ENCODE measurements at regions not wholly inside any gene's neighbourhood (a gene's known extent, or its start where the extent isn't known, plus 50 kb on each side); places are given as distances from the start of the nearest gene placed in this dataset.

DNA sequence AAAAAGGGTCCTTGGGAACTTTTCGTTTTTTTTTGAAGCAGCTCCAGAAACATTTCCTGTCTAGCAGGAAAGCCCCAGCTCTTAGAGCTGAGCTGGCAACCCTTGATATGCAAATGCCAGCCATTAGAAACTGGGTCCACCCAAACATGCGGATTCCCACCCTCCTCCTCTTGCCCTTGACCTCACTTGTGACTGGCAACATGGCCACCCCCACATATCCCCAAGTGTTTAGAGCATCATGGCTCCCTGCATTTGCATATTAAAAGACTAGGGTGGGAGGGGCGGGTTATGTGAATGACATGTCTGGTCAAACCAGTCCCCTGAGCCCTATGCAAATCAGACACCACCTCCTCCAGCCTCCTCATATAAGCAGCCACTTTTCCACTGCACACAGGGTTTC lies 671.1 kb downstream of the FAT4 start:
- no peak for DNase-seq (ENCODE audit: low spot score in 2 of 2)
- intact Hi-C loops (cut with DNase I; ENCODE audit: low total_unique reads), result loop anchor here (2.0 kb wide), 1 partner anchor 19 kb away; no protein-coding TSS in a partner anchor
- TF ChIP-seq CTCF (IDR thresholded peaks at IDR 0.05), result no peak
- no peak for TF ChIP-seq POLR2A (IDR thresholded peaks at IDR 0.05)
- 45 to 55% methylated on average over 3 of the region's 3 CpGs for WGBS, 2 donors
- H3K4me3 ChIP-seq (ENCODE audit: low read depth, poor library complexity, severe bottlenecking), result no peak overlapping the region

DNA sequence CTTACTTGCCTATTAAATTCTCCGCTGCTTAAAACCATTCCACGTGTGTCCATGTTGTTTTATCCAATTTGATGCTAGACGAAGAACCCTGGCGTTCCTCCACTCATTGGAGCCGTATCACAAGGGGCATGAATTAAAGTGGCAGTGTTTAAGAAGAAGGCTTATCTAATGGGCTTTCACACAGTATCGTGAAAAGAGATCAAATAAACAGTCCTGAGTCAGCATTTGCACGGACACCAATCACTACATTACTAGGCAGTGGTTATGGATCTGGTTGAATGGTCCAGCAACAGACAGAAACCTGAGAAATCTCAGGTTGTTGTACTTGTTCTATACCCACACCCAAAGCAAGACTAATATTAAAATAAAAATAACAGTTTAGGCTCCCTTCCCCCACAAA lies 671.6 kb downstream of the FAT4 start:
- intact Hi-C loops (cut with DNase I; ENCODE audit: low total_unique reads), result loop anchor here (2.0 kb wide), 1 partner anchor 18 kb away; no protein-coding TSS in a partner anchor
- 94 to 96% methylated on average over 7 of the region's 7 CpGs for WGBS, 2 donors
- no peak overlapping the region for H3K4me3 ChIP-seq (ENCODE audit: low read depth, poor library complexity, severe bottlenecking)
- no peak for DNase-seq (ENCODE audit: low spot score in 2 of 2)
- no peak for TF ChIP-seq POLR2A (IDR thresholded peaks at IDR 0.05)
- TF ChIP-seq CTCF (IDR thresholded peaks at IDR 0.05), result no peak

DNA sequence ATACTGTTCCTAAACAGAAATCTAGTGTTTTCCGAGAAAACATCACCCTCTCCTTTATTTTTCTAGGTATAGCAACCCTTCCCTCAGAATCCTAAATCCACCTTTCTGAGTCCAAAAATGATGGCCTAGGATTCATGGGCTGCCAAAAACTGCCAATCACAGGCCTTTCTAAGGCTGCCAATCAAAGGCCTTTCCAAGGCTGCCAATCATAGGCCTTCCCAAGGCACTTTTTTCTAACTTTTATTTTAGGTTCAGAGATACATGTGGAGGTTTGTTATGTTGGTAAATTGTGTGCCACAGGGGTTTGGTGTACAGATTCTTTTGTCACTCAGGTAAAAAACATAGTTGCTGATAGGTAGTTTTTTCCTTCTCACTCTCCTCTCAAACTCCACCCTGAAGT lies 673.7 kb downstream of the FAT4 start:
- whole genome bisulfite sequencing, 2 donors, result 100% methylated on average over 1 of the region's 1 CpG
- H3K4me3 ChIP-seq (ENCODE audit: low read depth, poor library complexity, severe bottlenecking), result no peak overlapping the region
- intact Hi-C loops (cut with DNase I; ENCODE audit: low total_unique reads), result no loop called here
- no peak for TF ChIP-seq POLR2A (IDR thresholded peaks at IDR 0.05)
- no peak for TF ChIP-seq CTCF (IDR thresholded peaks at IDR 0.05)
- no peak for DNase-seq (ENCODE audit: low spot score in 2 of 2)

GRCh38 chr4:125991398-125991797 lies 676.6 kb downstream of the FAT4 start:
- intact Hi-C loops (cut with DNase I; ENCODE audit: low total_unique reads), result no loop called here
- 38 to 77% methylated on average over 2 of the region's 2 CpGs for WGBS, 2 donors
- no peak overlapping the region for H3K4me3 ChIP-seq (ENCODE audit: low read depth, poor library complexity, severe bottlenecking)
- no peak for TF ChIP-seq POLR2A (IDR thresholded peaks at IDR 0.05)
- TF ChIP-seq CTCF (IDR thresholded peaks at IDR 0.05), result no peak
- DNase-seq (ENCODE audit: low spot score in 2 of 2), result no peak

DNA sequence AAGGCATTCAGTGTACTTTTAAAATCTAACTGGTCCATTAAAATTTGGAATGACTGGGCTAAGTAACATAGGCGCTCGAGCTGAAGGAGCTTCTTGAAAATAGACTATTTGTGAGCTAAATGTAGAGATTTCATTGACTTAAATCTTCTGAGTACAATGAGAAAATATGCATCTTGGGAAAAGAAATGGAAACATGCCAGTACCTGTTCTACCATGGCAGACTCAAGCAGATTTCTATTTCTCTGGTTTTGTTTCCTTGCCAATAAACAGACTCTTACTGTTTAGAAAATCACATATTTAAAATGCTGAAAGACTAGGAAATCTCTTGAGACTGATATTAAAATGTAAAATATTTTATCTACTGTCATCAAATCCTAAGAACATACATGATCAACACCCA lies 678.1 kb downstream of the FAT4 start:
- H3K4me3 ChIP-seq (ENCODE audit: low read depth, poor library complexity, severe bottlenecking), result no peak overlapping the region
- intact Hi-C loops (cut with DNase I; ENCODE audit: low total_unique reads), result no loop called here
- TF ChIP-seq POLR2A (IDR thresholded peaks at IDR 0.05) (no peak), CTCF (IDR thresholded peaks at IDR 0.05) (no peak)
- DNase-seq (ENCODE audit: low spot score in 2 of 2), result no peak
- 67 to 73% methylated on average over 2 of the region's 2 CpGs for WGBS, 2 donors

DNA sequence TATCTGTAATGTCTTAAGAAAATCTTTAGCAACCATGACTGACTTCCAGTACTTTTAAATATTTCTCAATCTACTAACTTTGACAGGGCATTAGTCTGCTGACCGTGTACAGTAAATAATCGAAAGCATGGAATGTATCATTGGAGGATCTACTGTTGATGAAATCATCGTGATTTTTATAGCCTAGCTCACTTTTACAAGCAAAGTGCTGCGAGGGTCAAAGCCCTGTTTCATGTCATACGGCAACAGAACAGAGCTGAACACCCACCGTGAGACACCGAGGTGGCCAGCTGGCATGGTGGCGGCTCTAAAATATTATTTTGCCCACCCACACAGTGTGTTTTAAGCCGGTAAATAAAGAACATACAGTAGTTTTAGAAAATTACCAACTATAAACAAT lies 679.3 kb downstream of the FAT4 start:
- 84 to 88% methylated on average over 9 of the region's 9 CpGs for WGBS, 2 donors
- TF ChIP-seq CTCF (IDR thresholded peaks at IDR 0.05) (no peak), POLR2A (IDR thresholded peaks at IDR 0.05) (no peak)
- no peak overlapping the region for H3K4me3 ChIP-seq (ENCODE audit: low read depth, poor library complexity, severe bottlenecking)
- intact Hi-C loops (cut with DNase I; ENCODE audit: low total_unique reads), result no loop called here
- DNase-seq (ENCODE audit: low spot score in 2 of 2), result no peak

All from lower leg skin (tissue), 4 donors.